ENCODE measurements at regions not wholly inside any gene's neighbourhood (a gene's known extent, or its start where the extent isn't known, plus 50 kb on each side); places are given as distances from the start of the nearest gene placed in this dataset.

DNA sequence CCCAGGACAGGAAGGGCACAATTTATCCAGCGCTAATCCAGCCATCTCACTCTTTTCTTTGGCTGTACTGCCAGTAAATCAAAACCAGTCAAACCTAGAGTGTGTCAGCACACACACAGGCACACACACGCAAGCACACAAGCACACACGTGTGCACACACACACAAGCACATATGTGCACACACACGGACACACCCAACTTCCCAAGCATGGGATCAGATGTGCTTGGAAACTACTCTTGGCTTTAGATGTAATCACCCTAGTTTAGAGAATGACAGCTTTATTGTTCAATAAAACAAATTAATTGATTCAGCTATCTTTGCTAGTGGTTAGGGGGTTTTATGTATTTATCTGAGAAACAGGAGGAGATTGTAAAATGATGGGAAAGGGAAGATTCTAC lies 615.0 kb upstream of the MKI67 start:
- 77% methylated on average over 4 of the region's 4 CpGs for WGBS (ENCODE audit: low lambda C conversion rate, missing lambda C conversion rate)
- H3K4me1 ChIP-seq (ENCODE audit: insufficient read depth): no peaks in the 10 kb centered on the region
- no peak overlapping the region for H3K4me3 ChIP-seq
- H4K20me1 ChIP-seq (ENCODE audit: insufficient read depth, poor library complexity, severe bottlenecking): no peaks in the 10 kb centered on the region
- no peak overlapping the region for H2AFZ ChIP-seq
- no peak overlapping the region for H3K27ac ChIP-seq
- no peaks in the 10 kb centered on the region for H3K9me3 ChIP-seq (ENCODE audit: low read depth)
- no peak for TF ChIP-seq EZH2 (IDR thresholded peaks at IDR 0.05; ENCODE audit: borderline replicate concordance)
- no peak for TF ChIP-seq EZH2phosphoT487 (IDR thresholded peaks at IDR 0.05; ENCODE audit: low read depth, severe bottlenecking, unreplicated experiment)
- TF ChIP-seq, protein P1, sequence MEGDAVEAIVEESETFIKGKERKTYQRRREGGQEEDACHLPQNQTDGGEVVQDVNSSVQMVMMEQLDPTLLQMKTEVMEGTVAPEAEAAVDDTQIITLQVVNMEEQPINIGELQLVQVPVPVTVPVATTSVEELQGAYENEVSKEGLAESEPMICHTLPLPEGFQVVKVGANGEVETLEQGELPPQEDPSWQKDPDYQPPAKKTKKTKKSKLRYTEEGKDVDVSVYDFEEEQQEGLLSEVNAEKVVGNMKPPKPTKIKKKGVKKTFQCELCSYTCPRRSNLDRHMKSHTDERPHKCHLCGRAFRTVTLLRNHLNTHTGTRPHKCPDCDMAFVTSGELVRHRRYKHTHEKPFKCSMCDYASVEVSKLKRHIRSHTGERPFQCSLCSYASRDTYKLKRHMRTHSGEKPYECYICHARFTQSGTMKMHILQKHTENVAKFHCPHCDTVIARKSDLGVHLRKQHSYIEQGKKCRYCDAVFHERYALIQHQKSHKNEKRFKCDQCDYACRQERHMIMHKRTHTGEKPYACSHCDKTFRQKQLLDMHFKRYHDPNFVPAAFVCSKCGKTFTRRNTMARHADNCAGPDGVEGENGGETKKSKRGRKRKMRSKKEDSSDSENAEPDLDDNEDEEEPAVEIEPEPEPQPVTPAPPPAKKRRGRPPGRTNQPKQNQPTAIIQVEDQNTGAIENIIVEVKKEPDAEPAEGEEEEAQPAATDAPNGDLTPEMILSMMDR (IDR thresholded peaks at IDR 0.05; ENCODE audit: poor library complexity): no peak
- no peak for DNase-seq (ENCODE audit: low spot score)
- H3K36me3 ChIP-seq (replicated peaks; ENCODE audit: insufficient read depth, low read depth): no peaks in the 10 kb centered on the region
- no peaks in the 10 kb centered on the region for H3K79me2 ChIP-seq
- H3K4me2 ChIP-seq: no peak overlapping the region
- peaks cover 25% of the 10 kb centered on the region for H3K27me3 ChIP-seq
- no peaks in the 10 kb centered on the region for H3K9me2 ChIP-seq (replicated peaks; ENCODE audit: insufficient read depth)

DNA sequence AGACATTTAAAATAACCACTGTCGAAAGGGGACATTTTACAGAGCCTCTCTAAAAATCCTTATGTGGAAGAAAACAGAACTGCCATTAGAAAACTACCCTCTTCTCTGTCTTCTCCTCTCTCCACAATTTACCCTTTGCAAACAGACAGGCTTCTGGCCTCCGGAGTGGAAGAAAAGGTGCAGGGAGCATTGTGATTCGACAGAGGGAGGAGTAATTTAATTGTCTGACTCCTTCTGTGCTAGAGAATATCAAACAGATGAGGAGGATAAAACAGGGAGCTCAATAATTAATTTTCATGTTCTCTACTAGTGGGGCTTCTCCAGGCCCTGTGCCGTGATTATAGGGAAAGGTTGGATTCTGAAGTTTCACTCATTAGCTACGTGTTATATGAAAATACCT lies 615.5 kb upstream of the MKI67 start:
- Histone ChIP-seq H3K27me3 (peaks cover 25% of the 10 kb centered on the region), H3K9me3 (ENCODE audit: low read depth) (no peaks in the 10 kb centered on the region), H4K20me1 (ENCODE audit: insufficient read depth, poor library complexity, severe bottlenecking) (no peaks in the 10 kb centered on the region), H3K4me1 (ENCODE audit: insufficient read depth) (no peaks in the 10 kb centered on the region), H3K4me2 (no peak overlapping the region), H3K79me2 (no peaks in the 10 kb centered on the region), H3K4me3 (no peak overlapping the region), H3K9me2 (replicated peaks; ENCODE audit: insufficient read depth) (no peaks in the 10 kb centered on the region), H3K27ac (no peak overlapping the region), H2AFZ (no peak overlapping the region), H3K36me3 (replicated peaks; ENCODE audit: insufficient read depth, low read depth) (no peaks in the 10 kb centered on the region)
- DNase-seq (ENCODE audit: low spot score): no peak
- WGBS (ENCODE audit: low lambda C conversion rate, missing lambda C conversion rate): 60% methylated on average over 5 of the region's 5 CpGs
- TF ChIP-seq EZH2phosphoT487 (IDR thresholded peaks at IDR 0.05; ENCODE audit: low read depth, severe bottlenecking, unreplicated experiment): no peak
- TF ChIP-seq, protein P1 (IDR thresholded peaks at IDR 0.05; ENCODE audit: poor library complexity): no peak
- TF ChIP-seq EZH2 (IDR thresholded peaks at IDR 0.05; ENCODE audit: borderline replicate concordance): no peak

DNA sequence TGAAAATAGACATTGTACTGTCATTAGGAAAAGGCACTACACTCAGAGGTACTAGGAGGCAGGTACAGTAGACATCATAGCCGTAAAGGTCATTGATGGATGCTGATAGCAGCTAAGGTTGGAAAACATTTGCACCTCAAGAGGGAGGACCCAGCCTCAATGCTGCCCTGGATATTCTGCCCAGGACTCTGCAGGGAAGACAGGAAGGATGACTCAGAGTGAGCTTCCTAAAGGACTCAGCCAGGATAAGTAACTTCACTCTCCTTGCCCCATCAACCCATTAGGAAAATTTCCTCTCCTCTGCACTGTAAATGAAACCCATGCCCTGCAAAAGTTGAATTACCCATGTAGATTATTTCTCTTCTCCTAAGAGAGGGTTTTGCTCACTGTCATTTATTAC lies 617.9 kb upstream of the MKI67 start:
- Histone ChIP-seq H3K9me2 (replicated peaks; ENCODE audit: insufficient read depth) (no peaks in the 10 kb centered on the region), H3K27me3 (peaks cover 21% of the 10 kb centered on the region), H3K4me1 (ENCODE audit: insufficient read depth) (no peaks in the 10 kb centered on the region), H3K36me3 (replicated peaks; ENCODE audit: insufficient read depth, low read depth) (no peaks in the 10 kb centered on the region), H4K20me1 (ENCODE audit: insufficient read depth, poor library complexity, severe bottlenecking) (no peaks in the 10 kb centered on the region), H2AFZ (no peak overlapping the region), H3K27ac (no peak overlapping the region), H3K79me2 (no peaks in the 10 kb centered on the region), H3K9me3 (ENCODE audit: low read depth) (no peaks in the 10 kb centered on the region), H3K4me2 (no peak overlapping the region), H3K4me3 (no peak overlapping the region)
- no peak for DNase-seq (ENCODE audit: low spot score)
- TF ChIP-seq EZH2phosphoT487 (IDR thresholded peaks at IDR 0.05; ENCODE audit: low read depth, severe bottlenecking, unreplicated experiment) (no peak), EZH2 (IDR thresholded peaks at IDR 0.05; ENCODE audit: borderline replicate concordance) (no peak)
- TF ChIP-seq, protein P1 (IDR thresholded peaks at IDR 0.05; ENCODE audit: poor library complexity): no peak
- WGBS (ENCODE audit: low lambda C conversion rate, missing lambda C conversion rate): 90% methylated on average over 1 of the region's 1 CpG

DNA sequence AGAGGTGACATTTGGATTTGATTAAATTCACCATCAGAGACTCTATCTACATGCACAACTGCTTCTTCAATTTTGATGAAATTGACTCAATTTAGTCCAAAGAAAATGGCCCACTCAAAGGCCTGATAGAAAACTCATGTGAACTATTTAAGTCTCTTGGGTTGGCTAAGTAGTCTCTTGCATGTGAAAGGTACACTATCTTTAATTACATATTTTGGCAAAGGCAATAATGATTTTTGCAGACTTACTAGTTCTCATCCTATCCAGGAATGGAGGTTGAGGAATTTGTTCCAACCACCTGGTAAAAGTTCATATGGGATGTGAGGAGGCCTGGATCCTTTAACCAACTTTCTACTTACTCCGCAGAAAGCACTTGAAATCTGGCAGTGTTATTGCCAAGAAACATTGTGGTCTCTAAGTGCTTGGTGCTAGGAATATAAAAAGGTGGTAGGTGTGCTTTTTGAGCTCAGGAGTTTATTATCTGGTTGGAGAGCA lies 618.6 kb upstream of the MKI67 start:
- Histone ChIP-seq H3K79me2 (no peaks in the 10 kb centered on the region), H3K9me2 (replicated peaks; ENCODE audit: insufficient read depth) (no peaks in the 10 kb centered on the region), H3K27me3 (peaks cover 21% of the 10 kb centered on the region), H3K4me2 (no peak overlapping the region), H3K4me3 (no peak overlapping the region), H3K9me3 (ENCODE audit: low read depth) (no peaks in the 10 kb centered on the region), H3K27ac (no peak overlapping the region), H3K36me3 (replicated peaks; ENCODE audit: insufficient read depth, low read depth) (no peaks in the 10 kb centered on the region), H4K20me1 (ENCODE audit: insufficient read depth, poor library complexity, severe bottlenecking) (no peaks in the 10 kb centered on the region), H2AFZ (no peak overlapping the region), H3K4me1 (ENCODE audit: insufficient read depth) (no peaks in the 10 kb centered on the region)
- 100% methylated on average over 1 of the region's 1 CpG for WGBS (ENCODE audit: low lambda C conversion rate, missing lambda C conversion rate)
- TF ChIP-seq EZH2 (IDR thresholded peaks at IDR 0.05; ENCODE audit: borderline replicate concordance) (no peak), EZH2phosphoT487 (IDR thresholded peaks at IDR 0.05; ENCODE audit: low read depth, severe bottlenecking, unreplicated experiment) (no peak)
- TF ChIP-seq, protein P1 (IDR thresholded peaks at IDR 0.05; ENCODE audit: poor library complexity): no peak
- no peak for DNase-seq (ENCODE audit: low spot score)
